GM21529 (cell line): ENCODE measurements at regions not wholly inside any gene's neighbourhood (a gene's known extent, or its start where the extent isn't known, plus 50 kb on each side); places are given as distances from the start of the nearest gene placed in this dataset.

Source experiments
- ATAC-seq: cut with Tn5 transposase; IDR thresholded peaks from one replicate; pipeline ENCODE4 v1.9.1; 2021; ENCODE audit not compliant: unreplicated experiment

GRCh38 chr15:62431817-62432216 lies 266.7 kb upstream of the C2CD4B start:
- ATAC-seq: no peak

GRCh38 chr15:62432702-62433398 lies 267.8 kb upstream of the C2CD4B start:
- no peak for ATAC-seq

GRCh38 chr15:62436235-62436634 lies 271.1 kb upstream of the C2CD4B start:
- ATAC-seq: no peak

- no peak for ATAC-seq
Measured at GRCh38 chr15:62437753-62438152, 272.7 kb upstream of the C2CD4B start.

GRCh38 chr15:62439543-62440016 lies 274.5 kb upstream of the C2CD4B start:
- no peak for ATAC-seq

GRCh38 chr15:62440362-62441105 lies 275.4 kb upstream of the C2CD4B start:
- no peak for ATAC-seq

GRCh38 chr15:62444104-62445022 lies 279.3 kb upstream of the C2CD4B start:
- ATAC-seq: no peak

GRCh38 chr15:62445244-62445643 lies 280.2 kb upstream of the C2CD4B start:
- ATAC-seq: no peak

GRCh38 chr15:62446984-62447383 lies 281.9 kb upstream of the C2CD4B start:
- no peak for ATAC-seq

GRCh38 chr15:62447742-62448141 lies 282.7 kb upstream of the C2CD4B start:
- no peak for ATAC-seq

GRCh38 chr15:62449638-62450037 lies 284.6 kb upstream of the C2CD4B start:
- ATAC-seq: no peak

GRCh38 chr15:62450061-62450460 lies 285.0 kb upstream of the C2CD4B start:
- no peak for ATAC-seq

- no peak for ATAC-seq
Measured at GRCh38 chr15:62452026-62452425, 286.9 kb upstream of the C2CD4B start.

GRCh38 chr15:62452667-62453066 lies 287.6 kb upstream of the C2CD4B start:
- ATAC-seq: no peak

GRCh38 chr15:62453375-62453774 lies 288.3 kb upstream of the C2CD4B start:
- ATAC-seq: no peak

GRCh38 chr15:62453981-62454380 lies 288.9 kb upstream of the C2CD4B start:
- no peak for ATAC-seq

- no peak for ATAC-seq
Measured at GRCh38 chr15:62454567-62455172, 289.6 kb upstream of the C2CD4B start.

- ATAC-seq: no peak
Measured at GRCh38 chr15:62455441-62455921, 290.4 kb upstream of the C2CD4B start.

- ATAC-seq: no peak
Measured at GRCh38 chr15:62456011-62456920, 291.2 kb upstream of the C2CD4B start.

GRCh38 chr15:62457100-62457499 lies 292.0 kb upstream of the C2CD4B start:
- no peak for ATAC-seq
